HG02798 (cell line): ENCODE measurements at regions not wholly inside any gene's neighbourhood (a gene's known extent, or its start where the extent isn't known, plus 50 kb on each side); places are given as distances from the start of the nearest gene placed in this dataset.

Experiments used
- ATAC-seq: cut with Tn5 transposase; IDR thresholded peaks from one replicate; pipeline ENCODE4 v1.9.1; 2021; ENCODE audit warnings: mild to moderate bottlenecking; ENCODE audit not compliant: unreplicated experiment, poor library complexity

GRCh38 chr2:20150110-20150706 is 74.7 kb downstream of the SDC1 start:
- no peak for ATAC-seq

- no peak for ATAC-seq
These were observed 75.3 kb downstream of the SDC1 start for GRCh38 chr2:20149703-20150030.

DNA sequence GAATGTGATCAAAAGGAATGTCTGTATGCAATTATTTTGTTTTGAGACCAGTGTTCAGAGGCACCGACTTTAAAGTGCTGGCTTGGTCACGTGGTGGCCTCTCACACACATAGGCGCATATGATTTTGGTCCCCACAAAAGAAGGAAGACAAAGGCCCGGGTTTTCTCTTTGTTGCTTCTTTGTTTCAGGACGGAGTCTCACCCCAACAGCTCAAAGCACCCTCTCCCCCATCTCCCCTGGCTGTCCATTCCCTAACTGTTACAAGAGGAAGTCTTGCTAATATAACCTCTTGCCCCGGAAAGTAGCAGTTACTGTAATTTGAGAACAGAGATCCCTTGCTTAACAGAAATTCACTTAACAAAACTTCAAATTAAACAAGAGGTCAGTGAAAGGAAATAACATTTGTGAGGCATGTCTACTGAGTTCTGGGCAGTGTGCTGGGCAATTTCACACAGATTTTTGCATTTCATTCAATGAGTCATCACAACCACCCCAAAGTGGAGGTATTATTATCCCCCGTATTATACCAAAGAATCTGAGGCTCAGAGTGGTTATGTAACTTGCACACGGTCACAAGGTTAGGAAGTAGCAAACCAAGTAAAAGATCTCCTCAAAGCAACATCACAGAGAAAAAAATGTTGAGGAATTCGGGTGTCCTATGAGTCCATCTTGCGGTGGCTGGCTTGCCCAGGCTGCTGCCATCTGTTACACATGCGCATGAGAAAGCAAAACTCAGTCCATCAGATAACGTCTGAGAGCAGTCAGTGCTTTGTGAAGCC is 75.8 kb downstream of the SDC1 start:
- ATAC-seq: no peak

- no peak for ATAC-seq
These were observed 76.5 kb downstream of the SDC1 start for GRCh38 chr2:20148426-20148922.

GRCh38 chr2:20147351-20147750 is 77.6 kb downstream of the SDC1 start:
- ATAC-seq: no peak

GRCh38 chr2:20146401-20146800 is 78.5 kb downstream of the SDC1 start:
- no peak for ATAC-seq

- ATAC-seq: peak; percentile 87
These were observed 79.3 kb downstream of the SDC1 start for GRCh38 chr2:20145497-20146193.

DNA sequence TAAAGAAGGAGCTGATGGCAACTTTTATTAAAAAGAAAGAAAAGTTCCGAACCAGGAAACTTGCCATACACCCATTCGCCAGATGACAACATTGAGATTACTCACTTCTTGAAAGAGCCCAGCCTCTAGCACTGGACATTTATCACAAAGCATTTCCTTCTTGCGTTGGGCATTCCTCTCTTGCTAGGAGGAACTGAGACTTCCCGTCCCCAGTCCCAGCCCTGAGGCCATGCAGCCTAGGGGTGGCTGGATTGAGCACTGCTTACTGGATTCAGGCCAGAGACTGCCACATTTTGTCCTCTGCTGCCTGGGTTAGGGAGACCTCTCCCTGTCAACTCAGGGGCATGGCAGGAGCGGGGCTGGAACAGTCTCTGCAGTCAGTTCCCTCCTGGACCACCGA is 80.1 kb downstream of the SDC1 start:
- ATAC-seq: no peak

DNA sequence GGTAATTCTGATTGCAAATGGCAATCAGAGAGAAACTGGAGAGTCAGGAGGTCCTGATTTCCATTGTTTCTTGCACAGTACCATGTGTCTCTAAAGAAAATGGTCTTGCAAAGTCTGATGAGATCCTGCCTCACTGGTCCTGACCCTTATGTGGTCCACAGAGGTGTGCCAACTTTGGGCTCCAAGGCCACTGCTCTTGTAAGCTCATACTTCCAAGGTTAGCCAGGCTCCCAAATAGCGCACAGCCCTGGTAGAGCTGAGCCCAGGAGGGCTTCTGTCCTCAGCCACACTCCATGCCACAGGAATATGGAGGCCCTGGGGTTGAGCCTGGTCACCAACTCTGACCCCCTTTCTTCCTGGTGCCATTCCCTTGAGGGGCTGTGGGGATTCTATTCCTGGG is 80.7 kb downstream of the SDC1 start:
- no peak for ATAC-seq

DNA sequence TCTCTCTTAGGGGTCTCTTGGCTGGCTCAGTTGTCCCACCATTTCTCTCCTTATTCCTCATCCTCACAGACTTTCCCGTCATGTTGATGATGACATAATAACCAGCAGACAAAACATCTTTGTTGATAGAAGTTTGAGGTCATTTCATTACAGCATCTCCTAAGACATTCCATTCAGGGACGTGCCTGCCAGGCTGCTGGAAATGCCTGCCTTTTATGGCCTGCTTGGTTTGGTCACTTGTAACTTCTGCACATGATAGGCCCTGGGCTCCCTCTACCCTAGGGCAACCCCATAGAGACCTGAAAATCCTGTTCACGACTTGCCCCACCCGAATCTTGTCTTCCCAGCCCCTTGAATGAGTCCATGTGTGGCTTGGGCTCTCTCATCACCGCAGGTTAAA is 81.7 kb downstream of the SDC1 start:
- no peak for ATAC-seq

GRCh38 chr2:20141806-20142205 is 83.1 kb downstream of the SDC1 start:
- no peak for ATAC-seq

- ATAC-seq: no peak
These were observed 83.7 kb downstream of the SDC1 start for GRCh38 chr2:20141056-20141762.

GRCh38 chr2:20140321-20141055 is 84.4 kb downstream of the SDC1 start:
- no peak for ATAC-seq

GRCh38 chr2:20139407-20140172 is 85.3 kb downstream of the SDC1 start:
- ATAC-seq: no peak

- ATAC-seq: no peak
These were observed 86.2 kb downstream of the SDC1 start for GRCh38 chr2:20138696-20139095.

GRCh38 chr2:20137884-20138283 is 86.5 kb upstream of the LAPTM4A start:
- ATAC-seq: no peak

GRCh38 chr2:20137131-20137571 is 85.7 kb upstream of the LAPTM4A start:
- no peak for ATAC-seq

DNA sequence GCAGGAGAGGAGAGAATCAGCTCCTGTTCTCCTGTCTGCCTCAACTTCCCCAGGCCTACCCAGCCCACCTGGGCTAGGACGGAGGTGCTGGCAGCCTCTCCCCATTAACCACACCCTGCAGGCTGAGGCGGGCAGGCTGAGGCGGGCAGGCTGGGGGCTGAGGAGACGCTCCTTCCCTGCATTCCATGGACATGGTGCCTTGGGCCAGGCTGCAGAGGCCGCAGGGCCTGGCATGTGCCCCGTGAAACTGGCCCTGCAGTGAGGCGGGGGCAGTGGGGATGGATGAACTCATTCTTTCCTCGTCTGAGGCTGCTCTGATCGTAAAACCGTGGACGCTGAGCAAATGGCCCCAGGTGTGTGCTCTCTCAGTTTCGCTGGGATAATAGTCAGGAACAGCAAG is 84.7 kb upstream of the LAPTM4A start:
- ATAC-seq: no peak

GRCh38 chr2:20135631-20136050 is 84.2 kb upstream of the LAPTM4A start:
- ATAC-seq: peak; percentile 92
